ENCODE measurements at regions not wholly inside any gene's neighbourhood (a gene's known extent, or its start where the extent isn't known, plus 50 kb on each side); places are given as distances from the start of the nearest gene placed in this dataset.

DNA sequence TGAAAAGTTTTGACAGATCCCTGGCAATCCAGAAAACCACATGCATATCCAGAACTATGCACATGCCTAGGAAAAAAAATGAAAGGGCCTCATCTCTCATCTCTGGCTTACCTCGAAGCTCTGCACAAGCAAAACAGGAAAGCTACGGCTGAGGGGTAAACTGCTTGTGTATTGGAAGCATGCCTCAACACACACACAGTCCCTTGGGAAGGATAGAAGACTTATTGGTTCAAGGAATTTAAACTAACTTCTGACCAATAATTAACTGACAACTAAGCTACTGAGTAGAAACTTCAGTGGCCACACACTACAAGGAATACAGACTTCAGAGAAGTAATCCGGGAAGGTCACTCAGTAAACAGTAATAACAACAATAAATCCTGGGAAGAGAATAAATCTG is 59.9 kb upstream of the POMGNT2 start:
- no peak for TF ChIP-seq GATA2 (IDR thresholded peaks at IDR 0.05; ENCODE audit: low read depth, low read length)
- TF ChIP-seq GATA3 (IDR thresholded peaks at IDR 0.05; ENCODE audit: low read depth, low read length): no peak

All from SH-SY5Y (cell line).